Right renal cortex interstitium (tissue), 3 donors: ENCODE measurements at regions not wholly inside any gene's neighbourhood (a gene's known extent, or its start where the extent isn't known, plus 50 kb on each side); places are given as distances from the start of the nearest gene placed in this dataset.

Source experiments
- DNase-seq, 3 donors: peaks; one replicate each; pipeline ENCODE4 v3.0.0-alpha.2; 2013; ENCODE audit warnings: low read depth in 3 of 3, low spot score in 2 of 3

- DNase-seq = no peak
Measured at GRCh38 chr5:93279296-93279963, 301.6 kb downstream of the NR2F1-AS1 start.

GRCh38 chr5:93278896-93279295 is 302.1 kb downstream of the NR2F1-AS1 start:
- DNase-seq = no peak

DNA sequence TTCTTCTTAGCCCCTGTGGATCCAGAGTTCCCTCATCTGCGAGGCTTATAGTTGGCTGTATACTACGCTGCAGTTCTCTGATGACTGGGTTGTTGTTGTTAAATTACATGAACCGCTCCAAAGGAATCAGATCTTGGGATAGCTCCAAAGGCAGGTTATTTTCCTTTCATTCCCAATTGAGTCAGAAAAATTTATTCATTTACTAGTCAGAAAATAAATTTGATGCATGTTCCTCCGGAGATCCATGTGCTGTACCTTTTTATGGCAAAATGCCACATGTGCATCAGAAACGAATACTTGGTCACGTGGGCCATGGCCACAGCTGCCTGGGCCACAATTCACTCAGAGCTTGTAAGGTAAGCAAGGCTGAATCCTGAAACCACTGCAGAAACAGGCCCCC is 304.0 kb downstream of the NR2F1-AS1 start:
- no peak for DNase-seq

DNA sequence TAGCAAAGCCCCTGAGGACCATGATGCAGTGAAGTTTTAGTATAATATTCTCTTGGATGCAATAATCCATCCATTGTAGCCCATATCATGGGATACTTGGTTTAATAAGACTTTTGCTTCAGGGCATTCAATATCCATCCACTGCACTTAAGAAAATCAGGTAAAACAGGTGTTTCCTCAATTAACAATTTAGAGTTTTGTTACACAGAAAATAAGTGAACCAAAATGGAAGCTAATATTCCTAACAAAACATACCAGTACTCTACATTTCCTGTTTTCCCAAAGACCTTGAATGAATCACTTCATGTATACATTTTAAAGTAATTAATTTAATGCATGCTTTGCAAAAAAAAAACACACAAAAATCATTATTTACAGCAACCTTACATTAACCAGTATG is 305.6 kb downstream of the NR2F1-AS1 start:
- DNase-seq = no peak

GRCh38 chr5:93274291-93274690 is 306.7 kb downstream of the NR2F1-AS1 start:
- no peak for DNase-seq

GRCh38 chr5:93273176-93273575 is 307.8 kb downstream of the NR2F1-AS1 start:
- DNase-seq = no peak

GRCh38 chr5:93272108-93272507 is 308.9 kb downstream of the NR2F1-AS1 start:
- no peak for DNase-seq

DNA sequence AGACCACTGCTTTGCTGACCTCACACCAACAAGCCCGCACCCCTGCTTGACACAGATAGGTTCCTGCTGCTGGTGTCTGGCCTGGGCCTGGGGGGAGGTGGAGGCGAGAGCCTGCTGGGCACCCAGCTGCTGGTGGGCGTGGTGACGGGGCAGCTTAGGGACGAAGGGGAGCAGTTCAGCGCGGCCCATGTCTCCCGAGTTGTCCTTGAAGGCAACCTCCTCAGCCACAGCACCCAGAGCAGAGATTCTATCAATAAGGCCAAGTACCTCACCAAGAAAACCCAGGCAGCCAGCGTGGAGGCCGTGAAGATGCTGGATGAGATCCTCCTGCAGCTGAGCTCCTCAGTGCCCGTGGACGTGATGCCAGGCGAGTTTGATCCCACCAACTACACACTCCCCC is 313.3 kb downstream of the NR2F1-AS1 start:
- DNase-seq = no peak

GRCh38 chr5:93267276-93267675 is 313.7 kb downstream of the NR2F1-AS1 start:
- no peak for DNase-seq

GRCh38 chr5:93257616-93258015 is 323.4 kb downstream of the NR2F1-AS1 start:
- no peak for DNase-seq

GRCh38 chr5:93255796-93256195 is 325.2 kb downstream of the NR2F1-AS1 start:
- no peak for DNase-seq

GRCh38 chr5:93252165-93252564 is 328.9 kb downstream of the NR2F1-AS1 start:
- no peak for DNase-seq

DNA sequence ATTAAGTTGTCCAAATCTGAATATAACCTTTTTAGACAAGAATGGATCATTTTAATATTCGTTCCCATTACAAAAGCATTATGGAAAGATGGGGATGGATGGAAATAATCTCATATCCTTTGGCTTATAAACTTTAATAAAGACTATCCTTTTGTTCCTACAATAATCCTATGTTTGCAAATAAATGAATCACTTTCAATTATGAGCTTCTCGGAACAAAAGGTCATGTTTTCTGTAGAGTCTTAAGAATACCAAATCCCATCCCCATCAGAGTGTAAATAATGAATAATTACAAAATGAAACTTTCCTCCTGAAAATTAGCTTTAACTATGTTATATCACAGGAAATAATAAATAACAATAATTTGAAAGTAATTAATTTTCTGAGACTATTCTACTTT is 329.7 kb downstream of the NR2F1-AS1 start:
- no peak for DNase-seq

- DNase-seq = no peak
Measured at GRCh38 chr5:93250424-93250823, 330.6 kb downstream of the NR2F1-AS1 start.

DNA sequence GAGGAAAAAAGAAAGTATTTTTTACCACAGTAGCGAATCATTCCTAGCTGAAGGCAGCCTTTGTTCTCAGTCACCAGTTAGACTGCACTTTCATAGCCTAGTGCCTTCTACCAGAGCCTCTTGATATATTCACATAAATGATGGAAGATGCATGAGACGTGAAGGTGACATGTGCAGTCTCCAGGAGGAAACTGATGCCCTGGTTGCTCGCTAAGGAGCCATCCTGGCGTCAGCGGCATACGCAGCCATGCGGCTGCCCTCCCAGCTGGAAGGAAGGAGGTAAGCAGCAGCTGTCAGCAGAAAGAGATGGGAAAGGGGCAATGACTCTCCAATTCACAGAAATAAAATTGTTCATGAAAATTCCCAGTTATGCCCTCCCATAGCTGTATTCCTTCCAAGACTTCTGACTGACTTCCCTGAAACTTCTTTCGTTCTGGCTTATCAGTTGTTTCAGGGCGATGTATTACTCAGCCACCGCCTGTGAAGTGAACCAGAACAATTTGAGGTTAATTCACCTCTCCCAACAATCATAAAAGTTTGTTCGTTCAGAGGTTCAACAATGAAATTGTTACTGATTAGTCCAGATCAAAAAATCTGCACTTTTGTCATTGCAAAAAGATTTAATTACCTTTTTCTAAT is 331.2 kb downstream of the NR2F1-AS1 start:
- DNase-seq = no peak

- DNase-seq = no peak
Measured at GRCh38 chr5:93247105-93247504, 333.9 kb downstream of the NR2F1-AS1 start.

GRCh38 chr5:93246090-93246855 is 334.7 kb downstream of the NR2F1-AS1 start:
- peak in 1 of 3 donors; percentile 54 for DNase-seq

DNA sequence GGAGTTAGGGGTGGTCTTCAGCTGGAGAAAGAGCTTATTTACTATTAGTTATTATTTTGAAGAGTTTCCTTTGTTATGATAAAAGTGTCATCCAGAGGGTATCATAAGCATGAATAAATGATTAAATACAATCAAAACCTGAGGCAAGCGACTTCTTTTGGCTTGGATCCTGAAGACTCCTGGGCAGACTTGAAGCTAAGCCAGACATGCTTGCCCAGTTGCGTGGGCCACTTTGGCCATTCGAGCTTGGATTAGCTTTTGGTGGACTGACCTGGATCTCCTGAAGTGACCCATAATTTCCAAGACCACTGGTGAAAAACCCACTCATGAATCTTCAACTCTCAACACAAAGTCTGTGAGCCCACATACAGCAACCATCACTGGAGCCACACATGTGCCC is 335.8 kb downstream of the NR2F1-AS1 start:
- no peak for DNase-seq

DNA sequence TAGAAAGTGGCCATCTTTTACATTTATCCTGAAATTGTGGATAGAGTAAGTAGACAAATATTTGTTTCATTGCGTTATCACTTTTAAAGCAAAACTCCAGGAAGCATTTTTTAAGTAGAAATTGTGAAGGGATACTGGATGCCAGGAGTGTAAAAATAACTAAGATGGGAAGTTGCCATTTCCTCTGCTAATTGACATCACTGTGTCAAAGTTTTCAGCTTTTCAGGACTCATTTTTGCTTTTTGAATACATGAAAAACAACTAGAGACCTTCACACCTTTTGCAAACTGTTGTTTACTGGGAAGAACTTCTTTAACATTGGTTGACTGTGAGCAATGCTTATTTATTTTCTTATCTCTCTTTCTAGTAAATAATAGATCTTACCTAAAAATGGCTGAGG is 337.5 kb downstream of the NR2F1-AS1 start:
- DNase-seq = no peak

- no peak for DNase-seq
Measured at GRCh38 chr5:93240228-93240834, 340.7 kb downstream of the NR2F1-AS1 start.

GRCh38 chr5:93236807-93237421 is 344.1 kb downstream of the NR2F1-AS1 start:
- DNase-seq = no peak
